ENCODE measurements at regions not wholly inside any gene's neighbourhood (a gene's known extent, or its start where the extent isn't known, plus 50 kb on each side); places are given as distances from the start of the nearest gene placed in this dataset.

GRCh38 chr1:232271299-232271698 is 358.6 kb downstream of the SIPA1L2 start:
- peaks cover 0 to 2% (median 0%) of the 10 kb centered on the region in 3 experiments; a peak in 1 of 7 replicates for H3K36me3 Mint-ChIP-seq (ENCODE audit: insufficient read depth in 1 of 3, low read depth in 3 of 3)
- H3K4me1 Mint-ChIP-seq = peaks cover 9% of the 10 kb centered on the region in 2 experiments
- H2AFZ ChIP-seq (ENCODE audit: low read length) = no peak overlapping the region
- no peak overlapping the region for H3K9ac ChIP-seq (ENCODE audit: extremely low read depth, insufficient read length, low read length)
- no peak overlapping the region for H4K8ac ChIP-seq (replicated peaks; ENCODE audit: insufficient read length, low read depth, low read length)
- no peaks in the 10 kb centered on the region for H3K4me1 ChIP-seq (ENCODE audit: insufficient read depth, low read length)
- TF ChIP-seq, protein P1, sequence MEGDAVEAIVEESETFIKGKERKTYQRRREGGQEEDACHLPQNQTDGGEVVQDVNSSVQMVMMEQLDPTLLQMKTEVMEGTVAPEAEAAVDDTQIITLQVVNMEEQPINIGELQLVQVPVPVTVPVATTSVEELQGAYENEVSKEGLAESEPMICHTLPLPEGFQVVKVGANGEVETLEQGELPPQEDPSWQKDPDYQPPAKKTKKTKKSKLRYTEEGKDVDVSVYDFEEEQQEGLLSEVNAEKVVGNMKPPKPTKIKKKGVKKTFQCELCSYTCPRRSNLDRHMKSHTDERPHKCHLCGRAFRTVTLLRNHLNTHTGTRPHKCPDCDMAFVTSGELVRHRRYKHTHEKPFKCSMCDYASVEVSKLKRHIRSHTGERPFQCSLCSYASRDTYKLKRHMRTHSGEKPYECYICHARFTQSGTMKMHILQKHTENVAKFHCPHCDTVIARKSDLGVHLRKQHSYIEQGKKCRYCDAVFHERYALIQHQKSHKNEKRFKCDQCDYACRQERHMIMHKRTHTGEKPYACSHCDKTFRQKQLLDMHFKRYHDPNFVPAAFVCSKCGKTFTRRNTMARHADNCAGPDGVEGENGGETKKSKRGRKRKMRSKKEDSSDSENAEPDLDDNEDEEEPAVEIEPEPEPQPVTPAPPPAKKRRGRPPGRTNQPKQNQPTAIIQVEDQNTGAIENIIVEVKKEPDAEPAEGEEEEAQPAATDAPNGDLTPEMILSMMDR (conservative IDR thresholded peaks at IDR 0.05) = no peak
- H4K91ac ChIP-seq (ENCODE audit: insufficient read length, low read depth, low read length) = no peak overlapping the region
- no peak overlapping the region for H2AK5ac ChIP-seq (ENCODE audit: insufficient read length, low read length)
- H4K5ac ChIP-seq (ENCODE audit: insufficient read length, low read depth, low read length) = no peak overlapping the region
- H2BK120ac ChIP-seq (ENCODE audit: low read depth, low read length, poor library complexity, severe bottlenecking) = no peak overlapping the region
- no peak overlapping the region for H2BK20ac ChIP-seq (ENCODE audit: low read depth, low read length, poor library complexity, severe bottlenecking)
- H3K27ac Mint-ChIP-seq = no peak overlapping the region
- H3K79me1 ChIP-seq (ENCODE audit: insufficient read depth, low read depth, low read length, poor library complexity, severe bottlenecking) = no peaks in the 10 kb centered on the region
- no peak overlapping the region for H3K14ac ChIP-seq (ENCODE audit: insufficient read depth, low read length)
- no peaks in the 10 kb centered on the region for H3K9me3 ChIP-seq (ENCODE audit: control insufficient read depth, low read depth, low read length)
- no peaks in the 10 kb centered on the region for H3K27me3 ChIP-seq (ENCODE audit: insufficient read depth, low read length)
- H3K56ac ChIP-seq (ENCODE audit: insufficient read length, low read depth, low read length) = no peak overlapping the region
- H3K79me2 ChIP-seq (ENCODE audit: insufficient read depth, low read length) = no peaks in the 10 kb centered on the region
- H4K20me1 ChIP-seq (ENCODE audit: control insufficient read depth, insufficient read depth, insufficient read length) = no peaks in the 10 kb centered on the region
- no peak for DNase-seq
- H3T11ph ChIP-seq (ENCODE audit: low read length) = no peak overlapping the region
- no peak overlapping the region for H3K4me3 Mint-ChIP-seq
- no peak overlapping the region for H3K23ac ChIP-seq (ENCODE audit: insufficient read length, low read depth, low read length)
- H2BK15ac ChIP-seq (ENCODE audit: low read depth, low read length) = no peak overlapping the region
- no peak overlapping the region for H3K4ac ChIP-seq (ENCODE audit: low read depth, low read length)
- no peak overlapping the region for H3K18ac ChIP-seq (ENCODE audit: insufficient read length, low read depth, low read length)
- H3K27ac ChIP-seq (ENCODE audit: insufficient read length, low read depth, low read length) = no peak overlapping the region
- no peak overlapping the region for H2BK5ac ChIP-seq (ENCODE audit: insufficient read length, low read length)
- H3K4me2 ChIP-seq (ENCODE audit: insufficient read depth, insufficient read length, low read length) = no peak overlapping the region
- H2BK12ac ChIP-seq (ENCODE audit: insufficient read length, low read depth, low read length) = no peak overlapping the region
- no peaks in the 10 kb centered on the region; a peak in 1 of 5 replicates for H3K9me3 Mint-ChIP-seq
- no peaks in the 10 kb centered on the region for H3K23me2 ChIP-seq (ENCODE audit: insufficient read length, low read depth, low read length, poor library complexity, severe bottlenecking)
- H3K27me3 Mint-ChIP-seq (ENCODE audit: low read depth) = peaks cover 1% of the 10 kb centered on the region
